GM18517 (cell line): ENCODE measurements at regions not wholly inside any gene's neighbourhood (a gene's known extent, or its start where the extent isn't known, plus 50 kb on each side); places are given as distances from the start of the nearest gene placed in this dataset.
A peak's percentile ranks its signal among the peaks of the same experiment; 100 is the strongest.
"Not testable (repeated sequence)": the region's sequence is repeated elsewhere in the genome, so short reads cannot be mapped to it uniquely, and the experiment has no call there.

ENCODE experiments used
- ATAC-seq: cut with Tn5 transposase; IDR thresholded peaks from one replicate; pipeline ENCODE4 v1.9.1; 2021; ENCODE audit warnings: mild to moderate bottlenecking, moderate library complexity; ENCODE audit not compliant: unreplicated experiment

GRCh38 chr1:208977012-208977411, 606.5 kb upstream of the CAMK1G start:
- ATAC-seq: no peak

GRCh38 chr1:208977638-208978256, 605.8 kb upstream of the CAMK1G start:
- ATAC-seq: no peak

GRCh38 chr1:208979776-208980175, 603.7 kb upstream of the CAMK1G start:
- no peak for ATAC-seq

- ATAC-seq: no peak
These were observed 602.9 kb upstream of the CAMK1G start for GRCh38 chr1:208980605-208981004.

- ATAC-seq: no peak
These were observed 598.3 kb upstream of the CAMK1G start for GRCh38 chr1:208985231-208985630.

GRCh38 chr1:208988811-208989222, 594.7 kb upstream of the CAMK1G start:
- ATAC-seq: peak; percentile 100

GRCh38 chr1:208990456-208990855, 593.1 kb upstream of the CAMK1G start:
- no peak for ATAC-seq

- not testable (repeated sequence) for ATAC-seq
These were observed 586.5 kb upstream of the CAMK1G start for GRCh38 chr1:208997053-208997452.

- no peak for ATAC-seq
These were observed 585.7 kb upstream of the CAMK1G start for GRCh38 chr1:208997726-208998312.

- ATAC-seq: no peak
These were observed 574.9 kb upstream of the CAMK1G start for GRCh38 chr1:209008586-209008985.

- ATAC-seq: no peak
These were observed 572.9 kb upstream of the CAMK1G start for GRCh38 chr1:209010475-209011230.

GRCh38 chr1:209012443-209013196, 570.9 kb upstream of the CAMK1G start:
- no peak for ATAC-seq

GRCh38 chr1:209015092-209015491, 568.4 kb upstream of the CAMK1G start:
- ATAC-seq: no peak

GRCh38 chr1:209021622-209022021, 561.9 kb upstream of the CAMK1G start:
- ATAC-seq: no peak

- ATAC-seq: no peak
These were observed 559.7 kb upstream of the CAMK1G start for GRCh38 chr1:209023790-209024189.

- no peak for ATAC-seq
These were observed 553.8 kb upstream of the CAMK1G start for GRCh38 chr1:209029737-209030136.

GRCh38 chr1:209030454-209031167, 552.9 kb upstream of the CAMK1G start:
- no peak for ATAC-seq

GRCh38 chr1:209037064-209037463, 546.5 kb upstream of the CAMK1G start:
- ATAC-seq: no peak

GRCh38 chr1:209038316-209038715, 545.2 kb upstream of the CAMK1G start:
- no peak for ATAC-seq

- no peak for ATAC-seq
These were observed 544.8 kb upstream of the CAMK1G start for GRCh38 chr1:209038735-209039134.

GRCh38 chr1:209040351-209040750, 543.2 kb upstream of the CAMK1G start:
- no peak for ATAC-seq
